ENCODE measurements at regions not wholly inside any gene's neighbourhood (a gene's known extent, or its start where the extent isn't known, plus 50 kb on each side); places are given as distances from the start of the nearest gene placed in this dataset.

DNA sequence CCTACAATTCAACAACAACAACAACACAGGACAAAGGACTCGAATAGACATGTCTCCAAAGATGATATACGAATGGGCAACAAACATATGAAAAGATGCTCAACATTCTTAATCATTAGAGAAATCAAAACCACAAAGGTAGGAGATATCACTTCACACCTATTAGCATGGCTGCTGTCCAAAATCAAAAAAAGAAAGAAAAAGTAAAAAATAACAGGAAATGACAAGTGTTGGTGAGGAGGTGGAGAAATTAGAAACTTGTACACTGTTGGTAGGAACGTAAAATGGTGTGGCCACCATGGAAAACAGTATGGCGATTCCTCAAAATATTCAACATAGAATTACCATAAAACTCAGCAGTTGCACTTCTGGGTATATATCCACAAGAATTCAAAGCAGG lies 312.3 kb upstream of the STT3B start:
- H3K4me3 Mint-ChIP-seq (ENCODE audit: unreplicated experiment), result no peak overlapping the region
- DNase-seq (ENCODE audit: low read depth) (no peak), FAIRE-seq (peak; percentile 64)
- Histone ChIP-seq H3K4me1 (ENCODE audit: insufficient read depth, low read length) (no peaks in the 10 kb centered on the region), H3K79me2 (ENCODE audit: insufficient read depth, low read length) (no peaks in the 10 kb centered on the region), H3K4me3 (ENCODE audit: insufficient read depth, low read depth, low read length) (no peak overlapping the region), H3K9ac (ENCODE audit: low read length) (no peak overlapping the region), H3K9me3 (ENCODE audit: insufficient read depth, low read depth, low read length) (no peaks in the 10 kb centered on the region), H2AFZ (ENCODE audit: low read depth, low read length) (no peak overlapping the region), H3K27ac (ENCODE audit: low read depth, low read length) (no peak overlapping the region), H4K20me1 (ENCODE audit: insufficient read depth, low read length) (no peaks in the 10 kb centered on the region), H3K4me2 (ENCODE audit: low read length) (no peak overlapping the region), H3K27me3 (ENCODE audit: insufficient read depth, low read length) (no peaks in the 10 kb centered on the region), H3K36me3 (ENCODE audit: insufficient read depth, low read length) (no peaks in the 10 kb centered on the region)
- no peaks in the 10 kb centered on the region for H3K27me3 Mint-ChIP-seq (ENCODE audit: low read depth, unreplicated experiment)
- H3K27ac Mint-ChIP-seq (ENCODE audit: unreplicated experiment), result no peak overlapping the region
- no peaks in the 10 kb centered on the region for H3K36me3 Mint-ChIP-seq (ENCODE audit: low read depth, unreplicated experiment)
- TF ChIP-seq, protein P1, sequence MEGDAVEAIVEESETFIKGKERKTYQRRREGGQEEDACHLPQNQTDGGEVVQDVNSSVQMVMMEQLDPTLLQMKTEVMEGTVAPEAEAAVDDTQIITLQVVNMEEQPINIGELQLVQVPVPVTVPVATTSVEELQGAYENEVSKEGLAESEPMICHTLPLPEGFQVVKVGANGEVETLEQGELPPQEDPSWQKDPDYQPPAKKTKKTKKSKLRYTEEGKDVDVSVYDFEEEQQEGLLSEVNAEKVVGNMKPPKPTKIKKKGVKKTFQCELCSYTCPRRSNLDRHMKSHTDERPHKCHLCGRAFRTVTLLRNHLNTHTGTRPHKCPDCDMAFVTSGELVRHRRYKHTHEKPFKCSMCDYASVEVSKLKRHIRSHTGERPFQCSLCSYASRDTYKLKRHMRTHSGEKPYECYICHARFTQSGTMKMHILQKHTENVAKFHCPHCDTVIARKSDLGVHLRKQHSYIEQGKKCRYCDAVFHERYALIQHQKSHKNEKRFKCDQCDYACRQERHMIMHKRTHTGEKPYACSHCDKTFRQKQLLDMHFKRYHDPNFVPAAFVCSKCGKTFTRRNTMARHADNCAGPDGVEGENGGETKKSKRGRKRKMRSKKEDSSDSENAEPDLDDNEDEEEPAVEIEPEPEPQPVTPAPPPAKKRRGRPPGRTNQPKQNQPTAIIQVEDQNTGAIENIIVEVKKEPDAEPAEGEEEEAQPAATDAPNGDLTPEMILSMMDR (IDR thresholded peaks at IDR 0.05; ENCODE audit: insufficient read depth, low read depth, low read length), result no peak
- no peak for TF ChIP-seq EZH2 (IDR thresholded peaks at IDR 0.05; ENCODE audit: insufficient read depth, low read length)
- peaks cover 2% of the 10 kb centered on the region for H3K9me3 Mint-ChIP-seq (ENCODE audit: unreplicated experiment)
- peaks cover 17% of the 10 kb centered on the region for H3K4me1 Mint-ChIP-seq (ENCODE audit: low read depth, unreplicated experiment)

DNA sequence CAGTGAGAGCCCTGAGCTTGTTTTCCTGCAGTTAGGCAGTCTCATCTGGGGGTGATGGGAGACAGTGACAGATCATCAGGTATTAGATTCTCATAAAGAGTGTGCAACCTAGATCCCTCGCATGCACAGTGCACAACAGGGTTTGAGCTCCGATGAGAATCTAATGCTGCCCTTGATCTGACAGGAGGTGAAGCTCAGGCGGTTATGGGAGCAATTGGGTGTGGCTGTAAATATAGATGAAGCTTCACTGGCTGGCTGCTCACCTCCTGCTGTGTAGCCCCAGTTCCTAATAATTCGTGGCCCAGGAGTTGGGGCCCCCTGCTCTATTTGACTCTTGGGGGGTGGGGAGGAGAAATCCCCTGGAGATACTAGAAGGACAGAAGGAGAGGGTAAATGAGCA lies 309.4 kb upstream of the STT3B start:
- Histone ChIP-seq H3K27ac (ENCODE audit: low read depth, low read length) (no peak overlapping the region), H3K36me3 (ENCODE audit: insufficient read depth, low read length) (no peaks in the 10 kb centered on the region), H3K4me1 (ENCODE audit: insufficient read depth, low read length) (no peaks in the 10 kb centered on the region), H2AFZ (ENCODE audit: low read depth, low read length) (no peak overlapping the region), H4K20me1 (ENCODE audit: insufficient read depth, low read length) (no peaks in the 10 kb centered on the region), H3K9me3 (ENCODE audit: insufficient read depth, low read depth, low read length) (no peaks in the 10 kb centered on the region), H3K79me2 (ENCODE audit: insufficient read depth, low read length) (no peaks in the 10 kb centered on the region), H3K4me2 (ENCODE audit: low read length) (no peak overlapping the region), H3K9ac (ENCODE audit: low read length) (no peak overlapping the region), H3K27me3 (ENCODE audit: insufficient read depth, low read length) (no peaks in the 10 kb centered on the region), H3K4me3 (ENCODE audit: insufficient read depth, low read depth, low read length) (no peak overlapping the region)
- TF ChIP-seq, protein P1 (IDR thresholded peaks at IDR 0.05; ENCODE audit: insufficient read depth, low read depth, low read length), result no peak
- no peak for TF ChIP-seq EZH2 (IDR thresholded peaks at IDR 0.05; ENCODE audit: insufficient read depth, low read length)
- Mint-ChIP-seq H3K4me3 (ENCODE audit: unreplicated experiment) (no peak overlapping the region), H3K9me3 (ENCODE audit: unreplicated experiment) (peaks cover 2% of the 10 kb centered on the region), H3K36me3 (ENCODE audit: low read depth, unreplicated experiment) (no peaks in the 10 kb centered on the region), H3K27me3 (ENCODE audit: low read depth, unreplicated experiment) (peaks cover 8% of the 10 kb centered on the region), H3K27ac (ENCODE audit: unreplicated experiment) (no peak overlapping the region), H3K4me1 (ENCODE audit: low read depth, unreplicated experiment) (peaks cover 15% of the 10 kb centered on the region)
- FAIRE-seq (no peak), DNase-seq (ENCODE audit: low read depth) (no peak)

DNA sequence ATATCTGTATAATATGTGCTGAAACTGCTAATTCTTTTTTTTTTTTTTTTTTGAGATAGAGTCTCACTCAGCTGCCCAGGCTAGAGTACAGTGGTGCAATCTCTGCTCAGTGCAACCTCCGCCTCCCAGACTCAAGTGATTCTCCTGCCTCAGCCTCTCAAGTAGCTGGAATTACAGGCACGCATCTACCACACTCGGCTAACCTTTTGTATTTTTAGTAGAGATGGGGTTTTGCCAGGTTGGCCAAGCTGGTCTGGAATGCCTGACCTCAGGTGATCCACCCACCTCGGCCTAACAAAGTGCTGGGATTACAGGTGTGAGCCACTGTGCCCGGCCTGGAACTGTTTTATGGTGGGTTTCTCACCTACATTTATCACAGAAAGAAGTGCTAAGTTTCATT lies 307.8 kb upstream of the STT3B start:
- H3K9ac ChIP-seq (ENCODE audit: low read length), result no peak overlapping the region
- no peak overlapping the region for H3K27ac ChIP-seq (ENCODE audit: low read depth, low read length)
- Mint-ChIP-seq H3K4me1 (ENCODE audit: low read depth, unreplicated experiment) (peaks cover 2% of the 10 kb centered on the region), H3K4me3 (ENCODE audit: unreplicated experiment) (no peak overlapping the region), H3K9me3 (ENCODE audit: unreplicated experiment) (peaks cover 2% of the 10 kb centered on the region), H3K27me3 (ENCODE audit: low read depth, unreplicated experiment) (peaks cover 8% of the 10 kb centered on the region), H3K27ac (ENCODE audit: unreplicated experiment) (no peak overlapping the region), H3K36me3 (ENCODE audit: low read depth, unreplicated experiment) (no peaks in the 10 kb centered on the region)
- no peaks in the 10 kb centered on the region for H3K79me2 ChIP-seq (ENCODE audit: insufficient read depth, low read length)
- H2AFZ ChIP-seq (ENCODE audit: low read depth, low read length), result no peak overlapping the region
- H3K4me2 ChIP-seq (ENCODE audit: low read length), result no peak overlapping the region
- H3K4me1 ChIP-seq (ENCODE audit: insufficient read depth, low read length), result no peaks in the 10 kb centered on the region
- FAIRE-seq (no peak), DNase-seq (ENCODE audit: low read depth) (no peak)
- no peaks in the 10 kb centered on the region for H3K36me3 ChIP-seq (ENCODE audit: insufficient read depth, low read length)
- H3K27me3 ChIP-seq (ENCODE audit: insufficient read depth, low read length), result no peaks in the 10 kb centered on the region
- TF ChIP-seq, protein P1 (IDR thresholded peaks at IDR 0.05; ENCODE audit: insufficient read depth, low read depth, low read length), result no peak
- TF ChIP-seq EZH2 (IDR thresholded peaks at IDR 0.05; ENCODE audit: insufficient read depth, low read length), result no peak
- H3K4me3 ChIP-seq (ENCODE audit: insufficient read depth, low read depth, low read length), result no peak overlapping the region
- no peaks in the 10 kb centered on the region for H4K20me1 ChIP-seq (ENCODE audit: insufficient read depth, low read length)
- no peaks in the 10 kb centered on the region for H3K9me3 ChIP-seq (ENCODE audit: insufficient read depth, low read depth, low read length)
